GM12874 (cell line): ENCODE measurements at regions not wholly inside any gene's neighbourhood (a gene's known extent, or its start where the extent isn't known, plus 50 kb on each side); places are given as distances from the start of the nearest gene placed in this dataset.

ENCODE experiments used
- CTCF ChIP-seq: IDR thresholded peaks from 2 replicates; pipeline ENCODE4 v1.5.1; 2011; ENCODE audit warnings: low read depth, mild to moderate bottlenecking, control low read depth, low read length, moderate library complexity; ENCODE audit not compliant: insufficient read depth

DNA sequence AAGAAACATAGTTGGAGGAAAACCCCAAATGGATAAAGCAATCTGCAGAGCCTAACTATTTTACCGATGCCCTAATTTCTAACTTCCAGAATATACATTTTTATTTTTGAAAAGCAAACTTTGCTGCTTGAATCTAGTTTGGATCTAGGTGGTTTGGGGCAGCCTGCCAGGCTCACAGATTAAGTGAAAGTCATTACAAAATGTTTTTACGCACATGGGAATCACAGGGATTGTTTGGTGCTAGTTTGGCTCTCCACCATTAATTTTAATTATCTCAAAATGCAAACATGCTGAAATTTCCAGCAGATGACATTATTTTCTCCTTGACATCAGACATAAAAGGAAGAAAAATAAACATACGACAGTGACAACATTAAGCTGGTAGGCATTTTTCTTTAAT is 166.7 kb upstream of the INHBA start:
- TF ChIP-seq CTCF: no peak

- no peak for TF ChIP-seq CTCF
Measured at GRCh38 chr7:41869091-41869490, 166.2 kb upstream of the INHBA start.

DNA sequence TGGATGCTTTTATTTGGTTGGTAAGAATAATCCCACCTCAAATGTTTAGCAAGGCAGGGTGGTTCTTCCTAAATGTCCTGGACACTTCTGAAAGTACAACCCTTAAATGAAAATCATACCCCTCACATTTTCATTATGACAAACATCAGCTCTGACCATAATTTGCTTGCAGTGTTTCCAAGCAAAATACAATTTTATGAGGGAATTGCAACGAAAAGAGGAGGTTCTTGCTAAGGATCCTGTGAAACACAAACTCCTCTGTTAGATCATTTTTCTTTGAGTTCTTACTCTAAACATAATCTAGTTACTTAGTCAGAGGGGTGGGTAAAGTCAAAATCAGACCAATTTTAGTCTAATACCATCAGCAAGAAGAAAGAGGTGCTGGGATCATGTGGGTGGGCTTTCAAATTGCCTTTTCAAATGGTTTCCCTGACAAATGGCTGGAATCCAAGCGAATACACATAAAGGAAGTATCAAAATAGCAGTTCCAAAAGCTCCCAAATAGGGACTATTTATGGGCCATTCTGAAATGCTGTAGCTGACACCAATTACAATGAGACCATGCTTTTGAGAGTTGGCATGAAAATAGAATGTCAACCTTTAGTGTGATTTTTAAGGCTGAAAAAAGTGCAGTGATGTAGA is 164.9 kb upstream of the INHBA start:
- TF ChIP-seq CTCF: no peak

- TF ChIP-seq CTCF: no peak
Measured at GRCh38 chr7:41862261-41862660, 159.4 kb upstream of the INHBA start.

DNA sequence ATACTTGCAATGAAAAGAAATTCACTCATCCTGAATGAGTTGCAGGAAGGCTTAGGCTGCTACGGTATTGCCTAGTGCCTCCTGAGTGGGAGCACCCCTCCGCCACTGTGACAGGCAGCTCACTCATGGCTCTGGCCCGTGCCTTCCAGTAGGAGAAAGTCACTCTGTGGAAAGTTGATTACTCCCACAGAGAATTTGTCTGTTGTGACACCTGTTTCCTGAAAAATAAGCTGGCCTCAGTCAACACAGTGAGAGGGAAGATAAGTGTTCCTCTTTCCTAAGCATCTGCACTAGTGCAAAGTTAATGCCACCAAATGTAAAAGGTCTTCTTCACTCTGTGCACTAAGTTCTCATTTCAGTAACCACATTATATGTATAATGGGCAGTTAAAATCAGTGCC is 158.8 kb upstream of the INHBA start:
- TF ChIP-seq CTCF: no peak

GRCh38 chr7:41858201-41858600 is 155.3 kb upstream of the INHBA start:
- TF ChIP-seq CTCF: no peak

DNA sequence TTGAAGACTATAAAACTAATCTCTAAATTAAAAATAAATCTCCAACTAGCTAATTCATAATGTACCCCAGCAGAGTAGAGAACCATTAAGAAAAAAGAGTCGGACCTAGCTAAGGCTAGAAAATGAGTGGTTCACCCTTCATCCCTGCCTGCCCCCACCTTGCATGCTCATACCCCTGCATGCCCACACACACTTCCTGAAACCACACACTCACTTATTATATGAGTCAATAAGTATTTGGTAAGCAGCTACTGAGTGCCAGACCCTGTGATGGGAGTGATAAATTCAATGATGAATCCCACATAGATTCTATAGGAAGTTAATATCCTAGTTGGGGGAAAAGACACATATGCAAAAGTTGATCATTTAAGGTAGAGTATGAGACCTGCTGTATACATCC is 152.9 kb upstream of the INHBA start:
- TF ChIP-seq CTCF: no peak
